ENCODE measurements at regions not wholly inside any gene's neighbourhood (a gene's known extent, or its start where the extent isn't known, plus 50 kb on each side); places are given as distances from the start of the nearest gene placed in this dataset.

DNA sequence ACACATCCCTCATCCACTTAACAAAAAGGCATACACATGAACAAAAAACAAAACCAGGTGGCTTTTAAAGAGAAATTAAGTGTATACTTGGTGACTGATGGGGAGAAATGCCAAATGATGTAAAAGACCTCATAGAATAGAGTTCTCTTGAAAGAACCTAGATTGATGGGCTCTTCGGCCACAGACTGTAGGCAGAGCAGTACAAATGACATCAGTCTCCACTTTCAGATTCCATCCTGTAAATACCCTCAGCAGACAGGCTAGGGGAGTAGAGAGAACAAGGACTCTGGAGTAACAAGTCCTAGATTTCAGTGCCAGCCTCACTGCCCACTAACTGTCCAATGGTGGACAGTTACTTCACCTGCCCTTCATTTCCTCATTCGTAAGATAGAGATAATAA lies 203.8 kb downstream of the MZT1 start:
- DNase-seq, result no peak

DNA sequence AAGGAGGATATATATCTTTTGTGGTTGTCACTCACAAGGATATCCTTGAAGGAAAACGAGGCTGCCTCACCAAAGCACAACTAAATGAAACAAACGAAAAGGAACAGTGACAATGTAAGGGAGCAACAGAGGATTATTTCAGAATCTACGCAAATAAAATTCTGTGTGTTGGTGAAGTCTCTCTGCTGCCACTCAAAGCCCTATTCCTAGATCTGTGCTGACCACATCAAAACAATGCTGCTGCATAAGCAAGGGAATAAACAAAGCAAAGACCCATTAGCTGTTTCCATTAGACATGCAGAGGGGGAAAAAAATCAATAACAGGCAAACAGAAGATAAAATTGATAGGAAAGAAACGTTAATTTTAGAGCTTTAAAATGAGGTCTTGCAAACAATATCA lies 204.4 kb downstream of the MZT1 start:
- DNase-seq, result no peak

DNA sequence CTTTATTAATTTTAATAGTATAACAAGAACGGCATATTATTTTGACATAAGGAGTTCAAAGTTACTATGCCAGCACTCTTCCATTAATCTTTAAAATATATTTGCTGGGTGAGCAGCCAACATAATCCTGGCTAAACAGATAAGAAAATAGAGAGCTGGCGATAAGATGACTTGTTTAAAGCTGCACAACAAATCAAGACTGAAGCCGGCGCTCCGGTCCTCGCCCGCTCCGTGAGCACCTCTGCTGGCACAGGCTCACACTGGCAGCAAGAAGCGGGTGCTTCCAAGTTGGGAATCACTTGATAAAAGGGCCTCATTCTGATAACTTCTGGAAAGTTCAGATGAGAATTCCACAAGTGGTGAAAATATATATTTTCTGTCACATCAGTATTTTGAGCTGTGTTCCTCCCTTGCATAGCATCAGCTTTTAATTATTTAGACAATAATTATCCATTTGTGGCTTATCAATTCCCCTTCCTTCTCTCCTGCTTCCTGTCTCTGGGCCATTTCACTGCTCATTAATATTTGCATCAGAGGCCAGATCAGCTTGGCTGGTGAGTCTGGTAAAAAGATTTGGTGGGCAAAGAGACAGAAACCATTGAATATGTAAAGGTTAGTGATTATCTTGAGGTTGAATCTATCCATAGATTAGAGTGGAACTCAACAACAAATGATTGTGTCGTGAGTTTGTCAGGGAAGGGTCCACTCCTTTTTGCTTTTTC lies 205.3 kb downstream of the MZT1 start:
- DNase-seq, result no peak

DNA sequence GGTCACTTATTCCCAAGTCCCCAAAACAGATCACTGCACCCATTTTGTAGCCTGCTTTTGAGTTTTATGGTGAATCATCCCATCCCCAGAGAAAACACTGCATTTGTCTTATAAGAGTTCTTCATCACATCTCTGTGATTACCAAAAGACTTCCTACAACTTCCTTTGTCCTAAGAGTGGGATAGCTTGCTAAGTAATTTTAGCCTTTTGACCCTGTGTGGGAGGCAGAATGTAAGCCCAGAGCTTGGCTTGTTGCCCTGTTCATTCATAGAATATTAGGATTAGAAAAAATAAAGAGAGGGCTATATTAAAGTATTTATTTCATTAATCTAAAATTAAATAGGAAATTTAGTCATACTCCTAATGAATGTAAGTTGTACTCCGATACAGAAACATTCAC lies 213.3 kb downstream of the MZT1 start:
- DNase-seq, result no peak

DNA sequence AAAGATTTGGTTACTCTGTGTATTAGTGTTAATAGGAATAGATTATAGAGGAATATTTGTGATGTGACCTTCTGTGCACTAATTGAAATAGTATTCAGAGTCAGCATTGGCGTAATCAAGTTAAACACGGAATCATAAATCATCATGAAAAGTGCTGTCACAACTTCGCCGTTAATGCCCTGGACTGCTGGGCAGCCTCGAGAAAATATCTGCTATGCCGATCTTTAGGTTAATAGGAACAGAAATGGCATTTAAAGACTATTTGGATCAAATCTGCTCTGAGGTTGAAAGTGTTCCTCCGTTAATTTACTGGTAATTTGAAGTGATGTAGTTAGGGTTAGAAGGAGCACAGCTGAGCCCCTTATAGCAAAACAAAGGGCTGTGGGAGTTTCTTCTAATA lies 219.0 kb downstream of the MZT1 start:
- DNase-seq, result no peak

DNA sequence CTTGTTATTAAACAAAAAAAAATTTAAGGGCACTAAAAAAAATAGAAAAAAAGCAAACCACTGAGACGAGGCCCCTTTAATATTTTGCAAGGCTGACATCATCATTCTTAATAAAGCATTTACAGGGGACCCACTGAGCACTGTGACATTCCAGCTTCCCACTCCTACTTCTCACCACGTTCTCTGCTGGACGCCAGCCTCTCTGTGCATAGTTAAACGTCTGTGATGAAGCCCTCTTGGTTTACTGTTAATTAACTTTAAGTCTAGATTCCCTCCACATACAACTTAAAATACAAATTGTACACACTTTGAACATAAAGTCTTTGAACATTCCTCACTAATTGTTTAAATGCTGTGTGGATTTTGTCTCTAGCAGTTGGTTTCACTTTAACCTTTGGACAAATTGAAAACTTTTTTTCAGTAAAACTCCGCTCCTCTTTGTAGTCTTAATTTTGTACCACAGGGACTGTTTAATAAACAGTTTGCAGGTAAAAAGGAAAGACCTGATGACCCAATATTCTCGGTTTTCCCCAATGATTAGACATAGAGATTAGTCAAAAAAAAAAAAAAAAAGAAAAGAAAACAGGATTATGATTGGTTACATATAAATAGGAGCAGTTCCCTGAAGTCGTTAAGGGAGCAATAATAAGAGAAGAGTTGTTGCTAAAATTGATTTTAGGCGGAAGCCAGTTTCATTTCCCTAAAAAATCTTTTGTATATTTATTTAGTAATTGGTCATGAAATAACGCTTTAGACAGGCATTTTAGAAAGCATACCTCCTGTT lies 219.8 kb downstream of the MZT1 start:
- DNase-seq, result no peak

DNA sequence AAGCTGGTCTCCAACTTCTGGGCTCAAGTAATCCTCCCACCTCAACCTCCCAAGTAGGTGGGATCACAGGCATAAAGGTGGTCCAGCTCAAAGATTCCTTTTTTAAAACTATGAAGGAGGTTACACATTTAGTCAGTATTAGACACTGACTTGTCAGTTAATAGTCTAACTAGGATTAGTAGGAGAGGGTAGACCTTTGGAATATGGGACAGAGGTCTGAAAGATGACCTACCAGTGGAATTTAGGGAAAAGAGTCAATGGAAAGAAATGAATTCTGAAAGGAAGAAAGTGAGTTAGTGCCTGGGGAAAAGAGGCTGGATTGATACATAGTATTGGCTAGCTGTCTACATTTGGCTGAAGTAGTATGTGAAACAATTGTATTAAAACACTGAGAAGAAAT lies 220.7 kb downstream of the MZT1 start:
- no peak for DNase-seq

DNA sequence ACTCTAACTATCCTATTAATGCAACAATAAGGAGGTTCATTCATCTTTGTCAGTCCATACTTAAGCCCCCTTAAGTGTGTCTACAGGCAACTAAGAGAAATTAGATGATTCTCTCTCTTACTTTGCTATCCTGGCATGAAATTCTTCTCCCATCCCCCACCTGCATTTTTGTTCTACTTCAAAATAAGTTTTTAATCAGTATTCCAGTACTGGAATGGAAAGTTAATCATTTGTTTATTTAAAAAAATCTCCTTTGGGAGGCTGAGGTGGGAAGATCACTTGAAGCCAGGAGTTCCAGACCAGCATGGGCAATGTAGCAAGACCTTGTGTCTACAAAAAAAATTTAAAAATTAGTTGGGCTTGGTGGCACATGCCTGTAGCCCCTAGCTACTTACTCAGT lies 222.1 kb downstream of the MZT1 start:
- no peak for DNase-seq

DNA sequence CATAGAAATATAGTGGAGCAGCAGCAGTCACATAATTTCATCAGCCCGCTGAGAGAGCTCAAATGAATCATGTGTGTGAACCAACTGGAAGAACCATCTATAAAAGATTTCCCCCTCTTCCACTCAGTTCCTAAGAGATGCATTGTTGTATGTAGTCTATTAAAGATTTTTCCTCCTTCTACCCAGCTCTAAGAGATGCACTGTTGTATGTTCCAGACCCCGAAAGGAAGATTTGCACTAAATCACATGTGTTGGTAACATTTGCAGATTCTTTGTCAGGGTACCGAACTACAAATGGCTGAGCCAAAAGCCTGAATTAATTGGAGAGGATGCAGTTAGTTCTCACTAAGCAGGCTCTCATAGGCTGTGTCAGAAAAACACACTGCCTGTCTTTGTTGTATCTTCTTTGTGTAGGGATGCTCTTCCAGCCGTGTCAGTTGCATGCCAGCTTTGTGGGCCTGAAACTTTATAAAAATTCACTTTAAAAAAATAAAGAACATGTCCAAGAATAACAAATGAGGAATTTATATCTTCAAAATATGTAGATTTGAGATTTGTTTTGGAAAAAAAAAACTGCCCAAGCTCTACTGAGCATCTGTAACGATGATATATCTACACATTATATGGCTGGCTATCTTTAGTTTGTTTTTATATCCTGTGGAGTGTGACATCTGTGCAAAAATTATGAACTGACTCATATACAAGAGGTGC lies 223.1 kb downstream of the MZT1 start:
- no peak for DNase-seq

DNA sequence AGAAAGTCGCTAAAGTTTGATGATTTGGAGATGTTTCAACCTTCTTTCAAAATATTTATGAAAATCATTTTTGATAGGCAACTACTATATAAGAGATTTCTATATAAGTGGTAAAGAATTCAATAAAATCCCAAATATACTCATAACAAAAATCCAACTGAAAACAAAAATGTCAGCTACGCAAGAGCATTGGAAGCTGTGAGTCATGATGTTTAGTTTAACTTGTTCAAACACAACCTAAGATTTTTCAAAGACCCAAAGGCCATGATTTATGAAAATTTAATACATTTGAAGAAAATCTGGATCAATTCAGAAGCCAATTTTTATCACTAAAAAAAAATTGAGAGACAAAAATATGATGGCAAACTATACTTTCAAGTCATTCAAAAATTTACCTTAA lies 226.6 kb downstream of the MZT1 start:
- no peak for DNase-seq

DNA sequence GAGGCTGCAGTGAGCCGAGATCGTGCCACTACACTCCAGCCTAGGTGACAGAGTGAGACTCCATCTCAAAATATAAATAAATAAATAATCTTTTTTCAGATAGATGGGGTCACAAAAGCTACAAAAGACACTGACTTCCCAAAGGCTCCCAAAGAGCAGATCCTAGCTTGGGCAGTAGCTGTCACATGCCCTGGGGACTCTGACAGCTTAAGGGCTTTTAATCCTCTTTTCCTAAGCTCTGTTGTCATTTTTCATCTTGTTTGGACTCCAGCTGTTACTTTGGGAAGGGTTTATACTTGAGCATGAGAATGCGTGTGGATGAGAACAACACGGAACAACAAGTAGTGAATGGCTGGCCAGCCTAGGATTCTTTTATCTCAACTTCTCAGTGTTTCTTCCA lies 231.7 kb downstream of the MZT1 start:
- DNase-seq, result no peak

GRCh38 chr13:72489751-72490150 lies 237.7 kb downstream of the MZT1 start:
- no peak for DNase-seq

GRCh38 chr13:72473321-72473720 lies 254.1 kb downstream of the MZT1 start:
- DNase-seq, result no peak

- DNase-seq, result no peak
Observed at GRCh38 chr13:72469906-72470305, 257.5 kb downstream of the MZT1 start.

DNA sequence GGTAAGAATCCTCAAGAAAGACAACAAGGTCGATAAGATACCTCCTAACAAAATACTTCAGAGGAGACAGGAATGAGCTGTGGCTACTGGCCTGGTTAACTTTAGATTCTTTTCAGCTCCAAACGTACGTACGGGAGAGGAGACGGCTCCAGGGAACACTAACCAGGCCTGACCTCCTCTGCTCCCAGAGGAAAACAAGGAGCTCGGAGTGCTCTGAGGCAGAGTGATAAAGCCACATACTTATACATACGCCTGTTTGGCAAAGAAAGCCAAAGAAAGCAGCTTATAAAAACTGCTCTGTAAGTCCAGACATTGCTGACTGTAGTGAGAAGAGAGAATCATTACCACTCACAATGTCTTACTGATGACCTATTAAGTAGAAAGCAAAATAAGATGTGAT lies 263.9 kb downstream of the MZT1 start:
- DNase-seq, result no peak

DNA sequence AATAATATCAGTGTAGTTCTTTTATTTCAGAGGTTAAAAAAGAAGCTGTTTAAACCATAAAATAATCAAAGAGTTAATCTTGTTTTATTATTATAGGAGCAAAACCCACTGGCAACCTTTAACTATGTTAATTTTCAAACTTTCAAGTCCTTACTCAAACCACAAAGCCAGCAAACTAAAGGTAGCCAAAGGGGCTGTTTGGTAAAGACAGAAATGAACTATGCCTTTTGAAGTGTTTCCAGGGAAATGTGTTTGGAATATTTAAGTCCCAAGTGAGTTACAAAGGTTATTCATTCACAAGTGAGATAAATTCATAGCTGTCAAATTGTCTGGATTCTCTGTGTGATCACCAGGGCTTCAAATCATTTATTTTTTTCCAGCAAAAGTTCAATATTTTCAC lies 264.7 kb downstream of the MZT1 start:
- no peak for DNase-seq

- DNase-seq, result no peak
Observed at GRCh38 chr13:72462166-72462565, 265.3 kb downstream of the MZT1 start.

GRCh38 chr13:72458701-72459100 lies 268.7 kb downstream of the MZT1 start:
- no peak for DNase-seq

GRCh38 chr13:72457151-72457550 lies 270.3 kb downstream of the MZT1 start:
- no peak for DNase-seq

DNA sequence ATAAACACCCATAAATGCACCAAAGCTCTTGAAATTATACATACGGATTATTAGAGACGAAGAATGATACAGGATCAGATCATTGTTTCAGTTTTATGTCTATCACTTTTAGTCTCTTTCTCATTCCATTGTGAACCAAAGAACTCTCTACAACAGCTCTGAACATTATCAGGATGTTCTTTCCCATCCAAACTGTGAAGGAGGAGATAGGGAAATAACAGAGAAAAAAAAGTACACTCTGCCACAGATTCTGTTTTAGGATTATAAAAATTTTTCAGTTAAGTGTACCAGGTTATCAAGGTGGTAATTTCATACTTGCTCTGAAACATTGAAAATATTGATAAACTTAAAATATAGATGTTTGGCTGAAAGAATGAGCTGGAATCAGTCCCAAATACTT lies 270.9 kb downstream of the MZT1 start:
- no peak for DNase-seq

GRCh38 chr13:72453161-72453560 lies 274.3 kb downstream of the MZT1 start:
- DNase-seq, result no peak

DNA sequence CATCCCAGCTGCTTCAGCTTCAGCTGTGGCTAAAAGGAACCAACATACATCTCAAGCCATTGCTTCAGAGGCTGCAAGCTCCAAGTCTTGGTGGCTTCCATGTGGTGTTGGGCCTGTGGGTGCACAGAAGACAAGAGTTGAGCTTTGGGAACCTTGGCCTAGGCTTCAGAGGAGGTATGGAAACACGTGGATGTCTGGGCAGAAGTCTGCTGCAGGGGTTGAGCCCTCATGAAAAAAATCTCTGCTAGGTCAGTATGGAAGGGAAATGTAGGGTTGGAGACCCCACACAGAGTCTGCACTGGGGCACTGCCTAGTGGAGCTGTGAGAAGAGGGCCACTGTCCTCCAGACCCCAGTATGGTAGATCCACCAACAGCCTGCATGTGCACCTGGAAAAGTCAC lies 279.3 kb downstream of the MZT1 start:
- no peak for DNase-seq

- no peak for DNase-seq
Observed at GRCh38 chr13:72444999-72445398, 282.4 kb downstream of the MZT1 start.

GRCh38 chr13:72437458-72437857 lies 290.0 kb downstream of the MZT1 start:
- DNase-seq, result no peak

Data from DMS53 (cell line).